Right hindlimb (tissue), 1 donor: ENCODE measurements at regions not wholly inside any gene's neighbourhood (a gene's known extent, or its start where the extent isn't known, plus 50 kb on each side); places are given as distances from the start of the nearest gene placed in this dataset.
"Not testable (repeated sequence)": the region's sequence is repeated elsewhere in the genome, so short reads cannot be mapped to it uniquely, and the experiment has no call there.

Experiments
- DNase-seq: peaks from one replicate; pipeline ENCODE4 v3.0.0-alpha.2; 2018

DNA sequence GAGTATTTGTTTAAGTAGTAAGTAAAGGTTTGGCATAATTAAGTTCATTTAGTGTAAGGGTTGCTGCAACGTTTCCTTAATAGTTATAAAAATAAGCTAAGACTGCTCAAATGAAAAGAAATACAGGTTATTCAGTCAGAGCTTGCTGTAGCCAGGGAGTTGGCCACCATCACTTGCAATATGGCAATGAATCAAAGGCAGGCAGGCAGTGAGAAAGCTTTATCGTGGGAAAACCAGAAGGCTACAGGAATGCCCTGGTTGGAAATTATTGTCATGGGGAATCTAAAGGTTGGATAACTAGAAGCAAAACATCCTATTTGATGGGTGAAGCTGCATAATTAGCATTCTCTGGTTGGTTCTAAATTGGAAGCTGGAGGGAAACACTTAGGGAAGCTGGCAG is 1286.4 kb upstream of the CDH18 start:
- DNase-seq: not testable (repeated sequence)

DNA sequence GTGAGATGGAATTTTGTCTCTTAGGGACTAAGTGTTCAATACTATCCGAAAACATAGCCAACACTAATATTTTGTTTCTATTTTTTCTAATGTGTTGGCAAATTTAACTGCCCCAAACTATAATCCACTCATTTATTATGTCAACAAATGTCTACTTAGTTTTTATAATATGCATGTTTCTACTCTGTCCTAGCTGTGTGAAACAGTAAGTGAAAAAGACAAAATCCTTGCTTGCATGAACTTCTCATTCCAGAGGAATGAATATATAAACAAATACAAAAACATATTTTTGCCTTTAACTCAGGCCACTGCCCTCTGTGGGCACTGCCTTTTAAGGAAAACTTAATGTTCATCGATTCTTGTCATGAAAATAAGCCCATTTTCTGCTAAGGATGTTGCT is 1275.4 kb upstream of the CDH18 start:
- DNase-seq: no peak

DNA sequence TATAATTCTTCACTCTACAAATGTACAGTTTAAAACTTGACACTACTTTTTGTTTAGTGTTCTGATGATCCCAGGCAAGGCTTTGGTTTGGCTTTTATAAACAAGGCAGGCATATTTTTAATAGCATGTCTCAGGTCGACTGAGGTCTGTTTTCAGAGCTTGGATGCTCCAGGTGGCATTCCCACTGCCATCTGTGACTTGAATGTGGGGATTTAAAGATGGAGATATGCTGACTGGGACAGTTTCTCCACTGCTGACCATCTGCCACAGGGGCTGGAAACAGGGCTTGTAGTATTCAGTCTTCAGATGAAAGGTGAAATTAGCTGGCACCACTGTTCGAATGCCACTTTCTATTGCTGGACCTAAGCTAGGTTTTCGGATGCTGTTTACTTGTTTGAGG is 1266.2 kb upstream of the CDH18 start:
- no peak for DNase-seq

DNA sequence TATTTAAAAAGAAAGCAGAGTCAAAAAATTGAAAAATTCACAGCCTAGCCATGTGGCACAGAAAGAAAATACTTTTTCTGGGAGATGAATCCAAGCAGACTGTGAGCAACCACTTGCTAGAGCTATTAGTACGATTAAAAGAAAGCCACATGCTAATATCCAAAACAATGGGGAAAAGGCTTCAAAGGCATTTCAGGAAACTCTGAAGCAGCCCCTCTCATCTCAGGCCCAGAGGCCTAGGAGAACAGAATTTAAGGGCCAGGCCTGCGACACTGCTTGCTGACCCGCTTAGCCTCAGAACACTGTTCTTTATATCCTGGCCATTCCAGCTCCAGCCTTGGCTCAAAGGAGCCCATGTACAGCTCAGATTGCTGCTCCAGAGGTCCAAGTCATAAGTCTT is 1257.0 kb upstream of the CDH18 start:
- no peak for DNase-seq

DNA sequence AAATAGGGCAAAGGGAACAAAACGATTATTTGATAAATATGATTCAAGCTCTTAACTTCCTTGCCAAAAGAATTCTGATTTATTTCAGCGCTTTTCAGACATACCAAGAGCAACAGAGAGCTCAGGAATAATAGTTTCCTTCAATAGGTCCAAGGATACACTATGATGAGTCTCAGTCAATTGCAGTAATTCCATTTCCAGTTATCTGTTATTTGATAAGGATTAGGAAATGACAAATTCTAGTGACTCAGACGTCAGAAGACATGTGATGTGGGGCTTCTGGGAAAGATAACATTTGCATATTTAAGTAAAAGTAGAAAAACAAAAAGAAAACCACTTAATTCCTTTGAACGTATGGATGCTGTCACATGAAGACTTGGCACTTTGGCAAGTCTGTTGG is 1250.8 kb upstream of the CDH18 start:
- DNase-seq: no peak

DNA sequence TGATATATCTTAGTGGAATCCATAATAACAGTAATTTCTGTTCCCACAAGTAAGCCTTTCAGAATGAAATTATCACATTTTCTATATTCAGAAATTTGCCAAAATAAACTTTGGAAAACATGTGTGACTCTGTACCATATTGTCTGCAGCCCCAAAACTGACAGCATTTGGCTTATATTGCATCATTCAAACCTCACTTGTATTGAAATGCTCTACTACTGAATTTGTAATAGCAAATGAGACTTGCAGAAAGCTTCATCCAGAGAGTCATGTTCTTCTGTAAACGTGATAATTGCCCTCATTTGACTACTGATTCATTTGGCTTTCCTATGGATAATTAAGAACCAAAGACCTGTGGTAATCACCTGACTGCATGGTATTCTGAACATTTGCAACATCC is 1249.5 kb upstream of the CDH18 start:
- DNase-seq: no peak

DNA sequence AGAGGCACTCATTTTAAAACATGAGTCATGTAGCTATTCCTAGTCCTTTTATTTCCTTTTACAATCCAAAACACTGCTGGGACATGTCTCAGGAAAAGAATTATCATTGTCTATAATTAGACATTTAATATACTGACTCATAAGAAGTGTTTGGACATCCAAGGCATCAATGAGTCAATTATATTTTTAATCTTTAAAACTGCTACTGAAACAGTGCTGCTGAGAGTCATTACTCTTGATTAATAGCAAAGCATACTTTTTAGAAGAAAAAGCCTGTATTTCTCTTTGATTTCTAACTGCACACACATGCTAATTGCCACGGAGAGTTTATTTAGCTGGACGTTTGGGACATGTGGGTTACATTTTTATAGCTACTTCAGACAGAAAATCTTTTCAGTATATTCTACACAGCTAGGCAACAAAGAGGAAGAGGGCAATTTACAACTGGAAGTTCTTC is 1249.0 kb upstream of the CDH18 start:
- no peak for DNase-seq

DNA sequence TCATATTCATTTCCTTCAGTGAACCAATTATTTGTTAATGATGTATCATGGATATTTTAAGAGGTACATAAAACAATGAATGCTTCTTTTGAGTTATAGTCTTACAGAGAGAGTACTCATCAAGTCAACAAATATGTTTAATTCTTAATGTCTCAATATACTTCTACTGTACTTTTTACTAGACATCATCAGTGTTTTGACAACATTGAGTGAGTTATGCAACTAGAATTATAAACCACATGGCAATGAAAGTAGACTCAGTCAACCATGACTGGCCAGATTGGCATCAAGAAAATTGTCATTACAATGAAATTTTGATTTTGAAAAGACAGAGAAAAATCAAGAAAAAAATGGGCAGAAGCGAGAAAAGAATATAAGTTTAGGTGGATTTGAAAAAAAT is 1248.1 kb upstream of the CDH18 start:
- no peak for DNase-seq

DNA sequence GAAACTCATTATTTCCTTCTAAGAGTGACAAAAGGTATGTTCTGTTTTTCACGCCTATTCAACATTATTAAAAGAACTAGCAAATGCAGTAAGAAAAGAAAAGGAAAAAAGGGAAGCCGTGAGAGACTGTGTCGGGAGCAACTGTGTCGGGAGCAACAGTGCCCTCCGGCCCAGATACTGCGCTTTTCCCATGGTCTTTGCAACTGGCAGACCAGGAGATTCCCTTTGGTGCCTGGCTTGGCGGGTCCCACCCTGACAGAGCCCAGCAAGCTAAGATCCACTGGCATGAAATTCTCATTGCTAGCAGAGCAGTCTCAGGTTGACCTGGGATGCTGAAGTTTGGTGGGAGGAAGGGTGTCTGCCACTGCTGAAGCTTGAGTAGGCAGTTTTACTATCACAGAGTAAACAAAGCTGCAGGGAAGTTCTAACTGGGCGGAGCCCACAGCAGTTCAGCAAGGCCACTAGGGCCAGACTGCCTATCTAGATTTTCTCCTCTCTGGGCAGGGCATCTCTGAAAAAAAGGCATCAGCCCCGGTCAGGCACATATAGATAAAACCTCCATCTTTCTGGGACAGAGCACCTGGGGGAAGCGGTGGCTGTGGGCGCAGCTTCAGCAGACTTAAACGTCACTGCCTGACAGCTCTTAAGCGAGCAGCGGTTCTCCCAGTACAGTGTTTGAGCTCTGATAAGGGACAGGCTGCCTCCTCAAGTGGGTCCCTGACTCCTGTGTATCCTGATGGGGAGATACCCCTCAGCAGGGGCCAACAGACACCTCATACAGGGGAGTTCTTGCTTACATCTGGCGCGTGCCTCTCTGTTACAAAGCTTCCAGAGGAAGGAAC is 1237.4 kb upstream of the CDH18 start:
- no peak for DNase-seq

DNA sequence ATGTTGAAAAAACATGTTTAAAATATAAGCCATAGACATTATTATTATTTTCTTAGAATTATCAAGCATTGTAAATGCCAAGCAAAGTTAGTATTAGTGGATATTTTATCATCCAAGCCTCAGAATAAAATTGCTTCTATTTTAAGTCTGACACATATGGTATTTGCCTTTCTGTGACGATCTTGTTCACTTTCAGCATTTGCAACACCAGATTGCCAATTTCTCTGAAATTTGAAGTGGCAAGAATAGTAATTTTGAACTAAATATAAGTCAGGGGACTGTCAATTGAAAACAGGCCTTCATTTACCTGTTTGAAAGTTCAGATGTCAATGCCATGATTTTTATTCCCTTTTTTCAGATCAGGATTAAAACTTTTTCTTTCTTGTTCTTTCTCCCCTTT is 1233.6 kb upstream of the CDH18 start:
- DNase-seq: no peak

DNA sequence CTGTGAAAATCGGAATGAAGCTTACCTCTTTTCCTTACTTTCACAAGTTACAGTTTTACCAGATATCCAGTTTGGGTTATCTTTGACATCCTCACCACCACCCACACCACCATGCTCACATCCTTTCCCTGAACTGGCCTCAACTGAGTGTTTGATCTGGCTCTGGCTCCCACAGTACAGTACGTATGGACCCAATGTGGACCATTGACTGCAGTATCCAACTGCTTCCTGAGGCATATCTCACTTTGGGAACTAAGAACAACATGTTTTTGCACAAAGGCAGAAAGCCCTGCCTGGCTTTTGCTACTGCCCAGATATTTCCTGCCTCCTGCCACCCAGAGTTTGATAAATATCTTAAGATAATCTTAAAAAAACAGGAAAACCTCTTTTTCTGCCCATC is 1232.0 kb upstream of the CDH18 start:
- DNase-seq: no peak

DNA sequence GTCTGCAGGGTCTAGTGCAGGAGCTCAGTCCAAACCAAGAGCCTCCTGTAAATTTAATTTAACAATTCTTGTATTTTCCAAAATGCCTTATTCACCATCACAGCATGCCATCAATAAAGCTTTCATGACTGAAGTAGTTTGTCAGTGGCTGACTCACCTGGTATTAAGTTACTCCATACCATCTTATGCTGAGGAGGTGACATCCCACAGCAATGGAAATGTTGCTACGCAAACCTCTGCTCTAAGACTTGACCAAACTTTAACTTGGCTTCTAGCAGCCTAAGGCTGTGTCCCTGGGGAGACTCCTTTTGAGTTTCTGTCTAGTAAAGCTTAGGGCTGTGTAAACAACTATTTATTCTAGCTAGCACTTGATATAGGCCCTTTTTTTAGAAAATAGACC is 1231.3 kb upstream of the CDH18 start:
- DNase-seq: no peak

DNA sequence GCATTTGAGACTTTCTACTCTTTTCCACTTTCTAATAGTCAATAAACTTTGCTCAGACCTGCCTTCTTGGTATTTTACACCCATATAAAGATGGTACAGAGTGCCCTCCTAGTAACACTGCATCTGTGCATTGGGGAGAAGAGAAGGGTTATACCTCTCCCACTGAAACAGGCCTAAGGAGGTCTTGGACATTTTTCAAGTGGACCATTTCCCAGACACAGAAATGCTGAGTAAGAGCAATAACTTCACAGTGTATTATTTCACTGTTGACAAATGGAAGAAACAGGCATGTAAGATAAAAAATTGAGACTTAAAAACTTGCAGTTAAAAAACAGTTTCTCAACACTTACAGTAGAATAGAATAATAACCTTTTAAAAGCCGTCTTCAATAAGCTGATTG is 1224.0 kb upstream of the CDH18 start:
- DNase-seq: no peak

DNA sequence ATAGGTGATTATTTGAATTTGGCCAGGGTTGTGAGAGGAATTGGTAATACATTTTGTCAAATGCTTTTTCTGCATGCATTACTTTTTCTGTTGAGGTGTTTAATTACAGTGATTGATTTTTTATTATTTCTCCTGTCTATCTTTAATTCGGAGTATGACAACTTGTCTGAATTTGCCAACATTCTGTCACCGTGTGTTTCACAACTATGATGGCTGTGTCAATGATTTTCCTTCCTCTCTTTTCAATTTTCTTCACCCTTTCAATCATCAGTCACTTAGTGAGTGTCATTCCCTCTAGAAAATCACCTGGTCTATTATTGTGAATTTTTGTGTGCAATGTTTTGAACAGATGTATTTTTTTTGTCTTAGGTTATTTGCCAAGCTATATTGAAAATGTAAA is 1221.4 kb upstream of the CDH18 start:
- DNase-seq: no peak

DNA sequence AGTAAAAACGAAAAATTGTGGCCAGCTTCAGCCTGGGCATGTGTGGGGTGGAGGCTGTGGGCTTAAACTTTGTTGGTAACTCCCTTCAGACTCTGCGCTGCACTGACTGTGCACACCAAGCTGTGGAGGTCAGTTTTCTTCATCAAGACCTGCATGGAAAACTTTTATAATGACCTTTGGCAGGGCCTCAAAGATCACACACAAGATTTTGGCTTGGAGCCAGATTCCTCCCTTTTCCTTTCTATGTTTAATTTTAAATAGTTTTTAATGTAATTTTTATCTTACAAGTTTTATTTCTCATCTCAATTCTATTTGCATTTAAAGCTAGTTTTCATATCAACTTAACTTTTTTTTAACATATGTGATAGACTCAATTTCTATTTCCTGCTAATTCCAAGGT is 1211.1 kb upstream of the CDH18 start:
- no peak for DNase-seq

DNA sequence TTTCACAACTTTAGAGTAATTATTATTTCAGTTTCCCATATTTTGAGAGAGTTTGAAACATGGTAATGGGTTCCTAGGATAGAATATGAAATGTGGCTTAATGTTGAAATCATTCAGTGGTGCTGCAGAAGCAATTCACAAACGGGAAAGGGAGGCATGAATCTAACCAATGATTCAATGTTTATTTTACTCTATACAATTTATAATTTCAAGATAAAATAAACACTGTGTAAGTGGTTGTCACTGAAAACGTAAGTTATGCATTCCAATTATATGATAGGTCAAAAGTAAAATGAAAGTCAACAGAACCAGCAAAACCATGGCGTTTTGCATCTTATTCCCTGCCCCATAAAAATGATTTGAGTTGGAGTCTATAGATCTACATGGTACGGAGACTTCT is 1207.1 kb upstream of the CDH18 start:
- DNase-seq: no peak

DNA sequence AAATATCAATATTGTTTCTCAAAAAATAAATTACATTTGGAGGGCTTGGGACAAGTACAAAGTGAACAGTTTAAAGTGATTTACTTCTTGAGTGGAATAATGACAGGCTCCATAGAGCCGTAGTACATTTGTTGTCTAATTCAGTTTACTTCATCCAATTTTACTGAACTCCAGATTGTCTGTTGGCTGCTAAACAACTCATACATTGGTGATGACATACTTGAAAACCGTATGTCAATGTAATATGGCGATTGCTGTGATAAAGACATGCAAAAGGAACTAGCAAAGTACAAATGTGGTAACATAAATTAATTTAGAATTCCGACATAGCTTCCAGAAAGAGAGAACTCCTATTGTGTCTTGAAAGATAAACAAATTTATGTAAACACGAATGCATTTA is 1197.5 kb upstream of the CDH18 start:
- no peak for DNase-seq

DNA sequence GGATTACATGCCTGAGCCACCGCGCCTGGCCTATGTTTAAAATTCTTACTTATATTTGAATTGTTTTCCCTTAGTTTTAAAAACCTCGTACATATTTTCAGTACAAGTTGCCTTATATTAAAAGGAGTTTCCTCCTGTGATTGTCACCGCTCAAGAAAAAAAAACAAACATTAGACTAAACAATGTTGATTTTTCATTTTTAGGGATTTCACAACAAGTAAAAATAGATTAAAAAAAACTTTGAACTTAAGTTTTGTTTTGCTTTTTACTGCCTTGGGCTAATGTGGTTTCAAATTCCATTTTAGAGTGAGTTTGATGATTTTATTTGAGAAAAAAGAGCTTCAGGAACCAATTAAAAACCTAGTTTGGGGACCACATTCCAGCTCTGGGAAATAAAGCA is 1196.6 kb upstream of the CDH18 start:
- DNase-seq: no peak

DNA sequence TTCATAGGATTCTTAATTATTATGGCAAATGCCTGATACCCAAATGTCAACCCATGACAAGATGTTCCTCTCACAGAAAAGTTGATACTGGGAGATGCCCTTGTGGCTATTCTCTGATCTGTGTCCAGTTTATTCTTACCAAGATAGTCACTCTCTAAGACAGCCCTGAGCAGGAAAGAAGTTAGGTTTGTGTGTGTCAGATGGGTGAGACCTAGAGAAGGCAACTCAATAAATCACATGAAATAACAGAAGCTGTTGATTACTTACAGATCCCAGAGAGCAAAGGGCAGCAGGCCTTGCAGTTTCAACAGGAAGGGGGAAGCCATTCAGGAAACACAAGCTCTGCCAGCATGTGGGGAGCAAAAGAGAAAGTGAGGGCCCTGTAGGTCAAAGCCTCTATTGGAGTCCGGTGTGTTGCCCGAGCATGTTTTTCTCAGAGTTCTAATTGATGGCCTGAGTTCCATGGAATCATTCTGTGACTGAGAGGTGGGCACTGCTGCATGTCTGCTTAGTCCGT is 1193.7 kb upstream of the CDH18 start:
- DNase-seq: no peak

DNA sequence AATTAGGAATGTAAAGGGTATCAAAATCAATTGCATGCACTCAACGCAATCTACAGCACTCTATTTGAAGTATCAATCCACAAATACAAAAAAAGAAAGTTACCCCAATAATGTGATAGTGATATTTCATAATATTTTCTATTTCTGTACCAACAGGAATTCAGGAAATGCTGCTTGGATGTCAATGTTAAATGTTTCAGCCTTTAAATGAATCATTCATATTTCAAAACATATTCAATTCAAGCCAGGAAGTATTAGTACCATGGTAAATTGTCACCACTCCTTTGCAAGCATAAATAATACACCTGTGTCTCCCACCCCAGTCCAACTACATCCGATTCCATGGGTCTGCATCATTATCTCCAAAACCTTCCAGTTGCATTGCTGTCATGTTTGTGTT is 1185.5 kb upstream of the CDH18 start:
- DNase-seq: no peak

DNA sequence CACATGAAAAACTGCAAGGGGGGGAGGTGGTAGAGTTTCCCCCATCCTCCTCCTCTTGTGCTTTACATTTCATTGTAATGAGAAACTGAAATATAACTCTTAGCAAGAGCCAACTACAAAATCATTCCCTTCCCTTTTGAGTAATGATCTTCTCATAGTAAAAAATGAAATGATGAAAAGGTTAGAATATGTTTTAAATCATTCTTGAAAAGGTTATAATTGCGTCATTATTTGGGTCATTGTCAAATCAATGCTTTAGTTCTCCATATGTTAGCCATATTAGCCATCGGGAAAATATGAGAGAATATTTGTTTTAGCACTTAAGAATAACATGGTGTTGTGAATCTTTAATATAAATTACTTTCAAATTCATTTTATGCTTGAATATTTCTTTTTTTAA is 1185.0 kb upstream of the CDH18 start:
- no peak for DNase-seq

DNA sequence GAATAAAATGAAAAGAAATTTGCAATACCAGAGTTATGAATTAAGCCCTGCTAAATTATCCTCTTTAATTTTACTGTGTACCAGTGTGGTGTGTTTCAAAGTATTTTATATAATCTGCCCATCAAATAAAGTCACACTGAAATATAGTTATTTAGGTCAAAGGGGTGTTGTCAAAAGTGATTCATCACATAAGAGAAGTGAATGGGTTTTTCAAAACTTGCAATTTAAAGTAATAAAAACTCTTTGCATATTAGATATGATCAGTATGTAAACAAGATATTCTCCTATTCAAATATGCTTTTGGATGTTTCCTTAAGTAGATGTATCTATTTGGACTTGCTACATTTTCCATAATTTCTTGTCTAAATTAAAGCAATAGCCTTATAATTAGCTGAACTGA is 1183.0 kb upstream of the CDH18 start:
- DNase-seq: no peak

DNA sequence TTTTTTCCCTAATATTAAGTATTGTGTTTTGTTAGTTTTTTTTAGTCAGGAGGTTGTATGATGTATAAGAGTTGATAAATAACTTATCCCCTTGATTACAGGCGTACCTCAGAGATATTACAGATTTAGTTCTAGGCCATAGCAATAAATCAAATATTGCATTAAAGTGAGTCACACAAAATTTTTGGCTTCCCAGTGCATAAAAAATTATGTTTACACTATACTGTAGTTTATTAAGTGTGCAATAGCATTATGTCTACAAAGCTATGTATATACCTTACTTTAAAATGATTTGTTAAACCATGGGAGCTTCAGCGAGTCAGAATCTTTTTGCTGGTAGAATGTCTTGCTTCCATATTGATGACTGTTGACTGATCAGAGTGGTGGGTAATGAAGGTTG is 1180.6 kb upstream of the CDH18 start:
- no peak for DNase-seq

DNA sequence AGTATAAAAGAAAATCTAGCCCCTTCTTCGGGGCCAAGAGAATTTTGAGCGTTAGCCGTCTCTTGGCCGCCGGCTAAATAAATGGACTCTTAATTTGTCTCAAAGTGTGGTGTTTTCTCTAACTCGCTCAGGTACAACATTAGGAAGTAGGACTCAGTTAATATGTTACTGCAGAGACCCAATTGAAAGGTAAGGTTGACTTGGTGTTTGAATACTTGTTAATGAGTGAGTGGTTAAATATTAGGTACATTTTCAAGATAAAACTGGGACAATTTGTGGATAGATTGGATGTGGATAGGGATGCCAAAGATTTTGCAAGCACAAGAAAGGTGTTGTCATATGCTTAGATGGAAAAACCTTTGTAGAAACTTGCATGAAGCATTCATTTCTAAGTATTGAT is 1177.3 kb upstream of the CDH18 start:
- no peak for DNase-seq

DNA sequence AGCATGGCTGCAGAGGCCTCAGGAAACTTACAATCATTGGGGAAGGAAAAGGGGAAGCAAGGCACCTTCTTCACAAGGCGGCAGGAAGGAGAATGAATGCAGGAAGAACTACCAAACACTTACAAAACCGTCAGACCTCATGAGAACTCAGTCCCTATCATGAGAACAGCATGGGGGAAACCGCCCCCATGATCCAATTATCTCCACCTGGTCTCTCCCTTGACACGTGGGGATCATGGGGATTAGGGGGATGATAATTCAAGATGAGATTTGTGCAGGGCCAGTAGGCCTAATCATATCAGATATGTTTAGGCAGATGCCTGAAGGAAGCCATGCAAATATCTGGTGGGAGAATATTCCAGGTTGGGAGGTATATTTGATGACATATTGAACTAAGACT is 1176.4 kb upstream of the CDH18 start:
- no peak for DNase-seq
